Activated T-cell treated with anti-CD3 and anti-CD28 coated beads, Interleukin-2, amount 50 U/mL, for 24 hours (primary cell): ENCODE measurements at regions not wholly inside any gene's neighbourhood (a gene's known extent, or its start where the extent isn't known, plus 50 kb on each side); places are given as distances from the start of the nearest gene placed in this dataset.
"Not testable (repeated sequence)": the region's sequence is repeated elsewhere in the genome, so short reads cannot be mapped to it uniquely, and the experiment has no call there.

ENCODE experiments used
- DNase-seq: peaks from one replicate; pipeline ENCODE4 v3.0.0-alpha.2; 2020
- H3K27ac Mint-ChIP-seq: 2 replicates; pipeline ENCODE4 v1.8.0; 2020; ENCODE audit warnings: mild to moderate bottlenecking, mixed read lengths
- H3K27me3 Mint-ChIP-seq: 2 replicates; pipeline ENCODE4 v1.8.0; 2020; ENCODE audit warnings: mixed read lengths
- H3K36me3 Mint-ChIP-seq: 2 replicates; pipeline ENCODE4 v1.8.0; 2020; ENCODE audit warnings: low read depth, mixed read lengths
- H3K4me1 Mint-ChIP-seq: 2 replicates; pipeline ENCODE4 v1.8.0; 2020; ENCODE audit warnings: low read depth, mixed read lengths
- H3K4me3 Mint-ChIP-seq: 2 replicates; pipeline ENCODE4 v1.8.0; 2020; ENCODE audit warnings: mild to moderate bottlenecking, moderate library complexity, mixed read lengths
- H3K9me3 Mint-ChIP-seq: 2 replicates; pipeline ENCODE4 v1.8.0; 2020; ENCODE audit warnings: mixed read lengths

DNA sequence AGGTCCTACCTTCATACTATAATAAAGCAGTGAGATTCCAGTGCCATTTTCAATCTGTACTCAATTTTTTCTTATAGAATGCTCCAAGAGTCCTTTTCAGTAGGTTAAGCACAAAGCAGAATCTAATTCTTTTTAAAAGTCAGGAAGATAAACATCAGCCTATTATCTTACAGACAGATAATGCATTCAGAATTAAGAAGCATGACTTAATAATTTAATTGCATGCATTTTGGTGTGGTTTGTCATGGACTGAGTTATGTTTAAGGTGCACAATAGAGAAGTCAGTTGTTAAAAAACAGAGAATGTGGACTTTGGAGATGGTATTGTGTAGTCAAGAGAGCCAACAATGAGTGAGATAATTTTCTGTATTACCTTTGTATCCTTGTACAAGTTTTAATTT is 1656.3 kb upstream of the LRRTM3 start:
- not testable (repeated sequence) for H3K4me1 Mint-ChIP-seq, H3K9me3 Mint-ChIP-seq, H3K27ac Mint-ChIP-seq, DNase-seq, H3K36me3 Mint-ChIP-seq, H3K4me3 Mint-ChIP-seq, H3K27me3 Mint-ChIP-seq

DNA sequence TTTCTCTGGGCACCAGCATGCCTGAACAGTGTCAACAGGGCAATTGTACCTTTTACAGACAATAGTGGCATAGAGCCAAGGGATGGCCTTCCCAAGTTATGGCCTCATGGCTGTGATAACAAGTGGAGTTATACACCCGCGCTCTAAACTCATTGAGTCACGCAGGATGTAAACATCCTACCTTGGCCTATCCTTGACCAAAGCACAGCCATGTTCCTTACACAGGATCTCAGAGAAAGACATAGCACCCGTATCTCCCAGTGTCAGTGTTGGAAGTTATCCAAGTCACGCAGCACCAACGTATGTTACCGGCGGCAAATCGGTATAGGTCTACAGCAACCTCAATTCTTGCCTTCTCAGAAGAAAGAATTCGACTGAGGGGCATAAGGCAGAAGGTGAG is 1654.9 kb upstream of the LRRTM3 start:
- DNase-seq: no peak
- H3K36me3 Mint-ChIP-seq: no peaks in the 10 kb centered on the region
- H3K4me3 Mint-ChIP-seq: no peak overlapping the region
- H3K9me3 Mint-ChIP-seq: peaks cover 2% of the 10 kb centered on the region
- H3K4me1 Mint-ChIP-seq: no peaks in the 10 kb centered on the region
- no peaks in the 10 kb centered on the region for H3K27me3 Mint-ChIP-seq
- no peak overlapping the region for H3K27ac Mint-ChIP-seq

DNA sequence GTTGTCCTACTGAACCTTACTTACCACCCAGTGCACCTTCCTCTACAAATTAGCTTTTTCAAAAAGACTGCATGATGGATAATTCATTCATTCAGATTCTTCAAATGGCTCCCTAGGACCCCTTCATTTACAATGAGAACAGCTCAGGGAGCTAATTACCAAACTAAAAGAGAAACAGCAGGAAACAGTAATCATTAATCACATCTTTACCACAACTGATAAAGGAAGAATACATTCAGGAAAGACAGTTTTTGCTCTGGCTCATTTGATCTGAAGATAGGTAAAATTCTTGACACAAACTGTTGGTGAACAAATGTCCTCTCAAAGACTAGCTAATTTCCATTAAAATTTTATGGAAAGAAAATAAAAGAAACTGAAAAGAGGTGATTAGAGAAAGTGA is 1652.7 kb upstream of the LRRTM3 start:
- Mint-ChIP-seq H3K9me3 (peaks cover 2% of the 10 kb centered on the region), H3K4me1 (no peaks in the 10 kb centered on the region), H3K27me3 (no peaks in the 10 kb centered on the region), H3K4me3 (no peak overlapping the region), H3K36me3 (no peaks in the 10 kb centered on the region), H3K27ac (no peak overlapping the region)
- DNase-seq: no peak

GRCh38 chr10:65275296-65275695 is 1650.5 kb upstream of the LRRTM3 start:
- Mint-ChIP-seq H3K9me3 (peaks cover 9% of the 10 kb centered on the region), H3K4me3 (no peak overlapping the region), H3K27me3 (no peaks in the 10 kb centered on the region), H3K27ac (no peak overlapping the region), H3K36me3 (no peaks in the 10 kb centered on the region), H3K4me1 (no peaks in the 10 kb centered on the region)
- DNase-seq: no peak

DNA sequence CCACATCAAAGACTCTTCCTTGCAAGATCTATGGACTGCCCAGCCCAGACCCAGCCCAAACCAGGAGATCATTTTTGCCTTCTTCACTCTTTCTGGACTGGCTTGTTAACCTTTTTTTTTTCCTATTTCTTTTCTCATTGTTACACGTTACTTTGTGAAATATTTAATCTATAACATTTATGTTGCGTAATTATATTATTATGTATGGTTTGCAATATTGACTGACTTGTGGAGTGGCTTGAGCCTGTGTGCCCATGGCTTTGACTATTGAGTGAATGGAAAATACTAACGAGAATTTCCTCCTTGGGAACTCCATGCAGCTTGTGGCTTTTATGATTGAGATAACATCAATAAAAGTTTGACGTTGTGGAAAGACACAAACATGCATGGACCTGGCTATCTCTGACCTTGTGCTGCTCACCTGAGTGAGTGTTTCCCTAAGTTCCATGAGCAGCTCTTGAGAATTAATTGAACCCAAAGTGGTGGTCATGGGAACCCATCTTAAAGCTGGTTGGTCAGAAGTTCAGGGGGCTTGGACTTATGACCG is 1641.3 kb upstream of the LRRTM3 start:
- peaks cover 13% of the 10 kb centered on the region for H3K9me3 Mint-ChIP-seq
- H3K27ac Mint-ChIP-seq: no peak overlapping the region

GRCh38 chr10:65285726-65286125 is 1640.1 kb upstream of the LRRTM3 start:
- H3K36me3 Mint-ChIP-seq, H3K4me3 Mint-ChIP-seq, DNase-seq, H3K4me1 Mint-ChIP-seq, H3K27ac Mint-ChIP-seq, H3K9me3 Mint-ChIP-seq, H3K27me3 Mint-ChIP-seq: not testable (repeated sequence)

More for the DNA sequence above, 1641.3 kb upstream of the LRRTM3 start:
- no peaks in the 10 kb centered on the region for H3K4me1 Mint-ChIP-seq
- H3K4me3 Mint-ChIP-seq: no peak overlapping the region
- H3K27me3 Mint-ChIP-seq: no peaks in the 10 kb centered on the region
- DNase-seq: no peak
- H3K36me3 Mint-ChIP-seq: no peaks in the 10 kb centered on the region

DNA sequence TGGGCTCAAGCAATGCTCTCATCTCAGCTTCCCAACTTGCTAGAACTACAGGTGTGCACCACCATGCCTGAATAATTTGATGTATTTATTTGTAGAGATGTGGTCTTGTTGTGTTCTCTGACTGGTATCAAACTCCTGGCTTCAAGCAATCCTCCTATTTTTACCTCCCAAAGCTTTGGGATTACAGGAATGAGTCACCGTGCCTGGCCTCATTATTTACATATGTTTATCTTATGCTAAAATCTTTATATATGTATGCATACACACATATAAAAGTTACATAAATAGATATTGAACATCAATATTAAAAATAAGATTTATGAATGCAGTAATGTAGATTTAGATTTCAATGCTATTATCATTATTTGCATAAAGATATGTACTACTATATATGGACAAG is 1634.5 kb upstream of the LRRTM3 start:
- H3K4me3 Mint-ChIP-seq: no peak overlapping the region
- peaks cover 5% of the 10 kb centered on the region for H3K9me3 Mint-ChIP-seq
- H3K27ac Mint-ChIP-seq: no peak overlapping the region
- no peaks in the 10 kb centered on the region for H3K36me3 Mint-ChIP-seq
- no peaks in the 10 kb centered on the region for H3K27me3 Mint-ChIP-seq
- no peaks in the 10 kb centered on the region for H3K4me1 Mint-ChIP-seq
- no peak for DNase-seq

DNA sequence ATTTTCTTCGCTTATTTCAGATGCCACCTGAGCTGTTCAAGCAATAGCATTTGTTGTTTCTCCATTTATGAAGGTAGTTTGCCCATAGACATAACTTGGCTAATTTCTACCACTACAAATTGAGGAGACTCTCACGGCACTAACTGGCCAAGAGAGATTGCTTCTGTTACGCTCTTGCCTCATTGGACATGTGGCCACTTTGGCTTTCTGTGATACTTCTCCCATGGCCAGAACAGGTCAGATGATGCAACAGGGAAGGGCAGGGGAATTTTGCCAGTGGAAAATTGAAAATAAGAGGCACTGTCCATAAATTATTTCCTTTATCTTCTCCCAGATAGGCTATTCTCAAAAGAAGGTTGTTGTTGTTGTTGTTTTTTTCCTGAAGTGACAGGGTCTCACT is 1633.3 kb upstream of the LRRTM3 start:
- H3K27me3 Mint-ChIP-seq: no peaks in the 10 kb centered on the region
- no peak overlapping the region for H3K4me3 Mint-ChIP-seq
- no peaks in the 10 kb centered on the region for H3K4me1 Mint-ChIP-seq
- no peaks in the 10 kb centered on the region for H3K9me3 Mint-ChIP-seq
- no peak for DNase-seq
- H3K36me3 Mint-ChIP-seq: no peaks in the 10 kb centered on the region
- no peak overlapping the region for H3K27ac Mint-ChIP-seq

GRCh38 chr10:65294329-65294728 is 1631.5 kb upstream of the LRRTM3 start:
- Mint-ChIP-seq H3K27me3 (no peaks in the 10 kb centered on the region), H3K4me1 (no peaks in the 10 kb centered on the region), H3K36me3 (no peaks in the 10 kb centered on the region), H3K4me3 (no peak overlapping the region), H3K9me3 (peaks cover 3% of the 10 kb centered on the region), H3K27ac (no peak overlapping the region)
- DNase-seq: no peak

GRCh38 chr10:65301181-65301580 is 1624.7 kb upstream of the LRRTM3 start:
- peaks cover 3% of the 10 kb centered on the region for H3K9me3 Mint-ChIP-seq
- no peak overlapping the region for H3K4me3 Mint-ChIP-seq
- H3K27me3 Mint-ChIP-seq: no peaks in the 10 kb centered on the region
- no peaks in the 10 kb centered on the region for H3K4me1 Mint-ChIP-seq
- H3K36me3 Mint-ChIP-seq: no peaks in the 10 kb centered on the region
- no peak for DNase-seq
- H3K27ac Mint-ChIP-seq: no peak overlapping the region

GRCh38 chr10:65306201-65306600 is 1619.6 kb upstream of the LRRTM3 start:
- H3K4me3 Mint-ChIP-seq: no peak overlapping the region
- DNase-seq: no peak
- no peaks in the 10 kb centered on the region for H3K4me1 Mint-ChIP-seq
- H3K36me3 Mint-ChIP-seq: no peaks in the 10 kb centered on the region
- H3K27ac Mint-ChIP-seq: no peak overlapping the region
- peaks cover 1% of the 10 kb centered on the region for H3K9me3 Mint-ChIP-seq
- no peaks in the 10 kb centered on the region for H3K27me3 Mint-ChIP-seq

- H3K4me3 Mint-ChIP-seq: no peak overlapping the region
- peaks cover 5% of the 10 kb centered on the region for H3K9me3 Mint-ChIP-seq
- H3K27me3 Mint-ChIP-seq: no peaks in the 10 kb centered on the region
- H3K27ac Mint-ChIP-seq: no peak overlapping the region
- no peaks in the 10 kb centered on the region for H3K36me3 Mint-ChIP-seq
- no peaks in the 10 kb centered on the region for H3K4me1 Mint-ChIP-seq
- DNase-seq: no peak
Measured at GRCh38 chr10:65312876-65313275, 1613.0 kb upstream of the LRRTM3 start.

GRCh38 chr10:65313406-65313805 is 1612.4 kb upstream of the LRRTM3 start:
- Mint-ChIP-seq H3K36me3 (no peaks in the 10 kb centered on the region), H3K4me1 (no peaks in the 10 kb centered on the region), H3K27me3 (no peaks in the 10 kb centered on the region), H3K27ac (no peak overlapping the region), H3K4me3 (no peak overlapping the region), H3K9me3 (peaks cover 5% of the 10 kb centered on the region)
- DNase-seq: no peak

GRCh38 chr10:65314253-65314652 is 1611.6 kb upstream of the LRRTM3 start:
- H3K4me3 Mint-ChIP-seq: no peak overlapping the region

DNA sequence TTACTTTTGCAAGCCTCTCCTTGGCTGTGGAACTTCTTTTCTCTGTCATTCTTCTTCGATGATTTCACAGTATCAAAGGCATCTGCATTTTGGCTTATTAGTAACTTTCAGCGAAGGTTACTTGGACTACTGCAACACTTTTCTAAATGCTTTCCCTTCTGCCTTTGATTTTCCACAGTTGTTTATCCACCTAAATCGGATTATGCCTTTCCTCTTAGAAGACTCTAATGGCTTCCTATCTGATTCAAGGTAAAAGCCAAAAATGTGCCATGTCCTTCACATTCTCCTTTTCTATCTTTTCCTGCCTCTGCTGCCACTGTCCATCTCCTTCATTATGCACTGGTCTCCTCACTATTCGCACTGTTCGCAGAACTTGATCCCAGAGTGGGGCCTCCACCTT is 1606.3 kb upstream of the LRRTM3 start:
- Mint-ChIP-seq H3K27ac (no peak overlapping the region), H3K9me3 (peaks cover 3% of the 10 kb centered on the region), H3K4me1 (no peaks in the 10 kb centered on the region), H3K27me3 (no peaks in the 10 kb centered on the region), H3K4me3 (no peak overlapping the region), H3K36me3 (no peaks in the 10 kb centered on the region)
- no peak for DNase-seq

More at GRCh38 chr10:65314253-65314652, 1611.6 kb upstream of the LRRTM3 start:
- Mint-ChIP-seq H3K4me1 (no peaks in the 10 kb centered on the region), H3K27ac (no peak overlapping the region), H3K36me3 (no peaks in the 10 kb centered on the region), H3K27me3 (no peaks in the 10 kb centered on the region), H3K9me3 (peaks cover 5% of the 10 kb centered on the region)
- no peak for DNase-seq
